NCI-H1436 (cell line): ENCODE measurements at regions not wholly inside any gene's neighbourhood (a gene's known extent, or its start where the extent isn't known, plus 50 kb on each side); places are given as distances from the start of the nearest gene placed in this dataset.
"Not testable (repeated sequence)": the region's sequence is repeated elsewhere in the genome, so short reads cannot be mapped to it uniquely, and the experiment has no call there.

Experiments used
- DNase-seq: peaks from one replicate; lab custom pipeline; 2025; lab: John Stamatoyannopoulos, UW

GRCh38 chr6:10128721-10129120 lies 286.2 kb downstream of the TFAP2A start:
- no peak for DNase-seq

- no peak for DNase-seq
Observed at GRCh38 chr6:10122164-10122563, 292.7 kb downstream of the TFAP2A start.

GRCh38 chr6:10112871-10113549 lies 301.9 kb downstream of the TFAP2A start:
- DNase-seq: no peak

GRCh38 chr6:10111975-10112374 lies 302.9 kb downstream of the TFAP2A start:
- DNase-seq: no peak

GRCh38 chr6:10101551-10102252 lies 313.2 kb downstream of the TFAP2A start:
- DNase-seq: no peak

- no peak for DNase-seq
Observed at GRCh38 chr6:10099529-10100140, 315.2 kb downstream of the TFAP2A start.

GRCh38 chr6:10098756-10099528 lies 315.9 kb downstream of the TFAP2A start:
- no peak for DNase-seq

- no peak for DNase-seq
Observed at GRCh38 chr6:10093282-10093681, 321.6 kb downstream of the TFAP2A start.

- no peak for DNase-seq
Observed at GRCh38 chr6:10084111-10084986, 330.5 kb downstream of the TFAP2A start.

GRCh38 chr6:10082385-10082784 lies 332.5 kb downstream of the TFAP2A start:
- DNase-seq: no peak

GRCh38 chr6:10081957-10082356 lies 332.9 kb downstream of the TFAP2A start:
- no peak for DNase-seq

- no peak for DNase-seq
Observed at GRCh38 chr6:10081075-10081474, 333.8 kb downstream of the TFAP2A start.

- DNase-seq: no peak
Observed at GRCh38 chr6:10080561-10080960, 334.3 kb downstream of the TFAP2A start.

- DNase-seq: no peak
Observed at GRCh38 chr6:10078581-10078980, 336.3 kb downstream of the TFAP2A start.

GRCh38 chr6:10074726-10075125 lies 340.1 kb downstream of the TFAP2A start:
- DNase-seq: not testable (repeated sequence)

- no peak for DNase-seq
Observed at GRCh38 chr6:10073341-10073740, 341.5 kb downstream of the TFAP2A start.

GRCh38 chr6:10071631-10072220 lies 343.1 kb downstream of the TFAP2A start:
- no peak for DNase-seq

GRCh38 chr6:10060004-10060403 lies 354.9 kb downstream of the TFAP2A start:
- no peak for DNase-seq

- DNase-seq: no peak
Observed at GRCh38 chr6:10054672-10055071, 360.2 kb downstream of the TFAP2A start.

- no peak for DNase-seq
Observed at GRCh38 chr6:10051283-10051682, 363.6 kb downstream of the TFAP2A start.
